ELF-1 (cell line): ENCODE measurements at regions not wholly inside any gene's neighbourhood (a gene's known extent, or its start where the extent isn't known, plus 50 kb on each side); places are given as distances from the start of the nearest gene placed in this dataset.

Source experiments
- DNase-seq: peaks from one replicate; pipeline ENCODE4 v3.0.0-alpha.2; 2016; ENCODE audit warnings: low read depth, low spot score

DNA sequence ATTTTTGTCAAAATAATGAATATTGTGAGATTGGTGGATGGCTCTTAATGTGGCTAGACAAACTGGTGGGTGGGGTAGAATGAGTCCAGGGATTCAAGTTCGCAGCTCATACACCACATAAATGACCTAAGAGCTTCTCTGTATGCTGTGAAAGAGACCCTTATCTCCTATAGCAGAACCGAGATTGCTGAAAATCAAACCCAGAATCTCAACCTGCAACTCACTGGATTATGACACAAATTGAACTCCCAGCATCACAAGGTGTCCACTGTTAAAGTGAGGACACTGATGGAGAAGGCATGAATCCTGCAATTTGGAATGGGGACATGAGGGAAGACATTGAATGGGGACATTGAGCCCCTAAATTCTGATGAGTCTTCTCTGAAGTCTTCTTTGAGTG lies 51.3 kb upstream of the CNKSR3 start:
- DNase-seq: no peak

DNA sequence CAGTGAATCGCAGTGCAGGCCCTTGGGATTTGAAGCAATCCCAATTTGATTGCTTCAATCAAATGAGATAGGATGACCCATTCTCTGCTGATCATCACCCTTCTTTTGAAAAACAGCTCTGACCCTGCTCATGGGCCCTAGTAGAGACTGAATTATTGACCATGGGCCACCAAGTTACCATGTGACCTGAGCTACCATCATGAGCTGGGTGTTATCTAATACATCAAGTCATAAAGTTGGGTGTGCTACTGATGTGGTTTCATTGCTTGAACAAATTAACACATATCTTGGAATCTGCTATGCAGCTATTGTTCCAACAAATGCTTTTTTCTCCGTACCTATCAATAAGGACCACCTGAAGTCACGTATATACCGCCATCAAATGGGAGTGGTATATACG lies 54.8 kb upstream of the CNKSR3 start:
- DNase-seq: no peak

DNA sequence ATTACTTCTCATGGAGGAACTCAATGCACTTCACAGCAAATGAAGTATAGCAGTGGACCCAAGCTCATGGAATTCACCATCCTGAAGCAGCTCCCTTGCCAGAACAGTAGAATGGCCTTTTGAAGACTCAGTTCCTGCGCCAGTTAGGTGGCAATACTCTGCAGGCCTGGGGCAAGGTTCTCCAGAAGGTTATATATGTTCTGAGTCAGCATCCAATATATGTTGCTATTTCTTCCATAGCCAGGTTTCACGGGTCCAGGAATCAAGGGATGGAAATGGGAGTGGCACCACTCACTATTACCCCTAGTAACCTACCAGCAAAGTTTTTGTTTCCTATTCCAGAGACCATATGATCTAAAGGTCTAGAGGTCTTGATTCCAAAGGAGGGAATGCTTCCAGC lies 56.4 kb upstream of the CNKSR3 start:
- DNase-seq: no peak

DNA sequence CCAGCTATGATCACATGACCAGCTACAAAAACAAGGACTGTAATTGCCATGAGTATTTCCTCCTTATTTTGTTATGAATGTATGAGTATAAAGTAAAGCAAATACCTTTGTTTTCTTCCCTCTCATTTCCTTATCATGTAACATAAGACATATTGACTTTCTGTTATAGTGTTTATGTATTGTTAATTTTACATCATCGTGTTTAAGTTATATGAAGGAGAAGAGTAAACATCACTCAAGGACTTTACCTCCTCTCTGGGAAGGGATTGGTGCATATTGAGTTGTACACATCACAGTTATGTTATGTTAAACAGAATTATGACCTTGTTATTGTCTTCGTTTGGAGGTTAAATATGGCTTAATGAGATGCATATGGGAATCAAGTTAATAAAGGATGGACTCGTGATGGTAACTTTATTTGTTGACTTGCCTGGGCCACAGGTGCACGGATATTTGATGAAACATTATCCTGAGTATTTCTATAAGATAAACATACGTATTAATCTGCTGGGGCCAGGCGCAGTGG lies 57.3 kb upstream of the CNKSR3 start:
- no peak for DNase-seq

DNA sequence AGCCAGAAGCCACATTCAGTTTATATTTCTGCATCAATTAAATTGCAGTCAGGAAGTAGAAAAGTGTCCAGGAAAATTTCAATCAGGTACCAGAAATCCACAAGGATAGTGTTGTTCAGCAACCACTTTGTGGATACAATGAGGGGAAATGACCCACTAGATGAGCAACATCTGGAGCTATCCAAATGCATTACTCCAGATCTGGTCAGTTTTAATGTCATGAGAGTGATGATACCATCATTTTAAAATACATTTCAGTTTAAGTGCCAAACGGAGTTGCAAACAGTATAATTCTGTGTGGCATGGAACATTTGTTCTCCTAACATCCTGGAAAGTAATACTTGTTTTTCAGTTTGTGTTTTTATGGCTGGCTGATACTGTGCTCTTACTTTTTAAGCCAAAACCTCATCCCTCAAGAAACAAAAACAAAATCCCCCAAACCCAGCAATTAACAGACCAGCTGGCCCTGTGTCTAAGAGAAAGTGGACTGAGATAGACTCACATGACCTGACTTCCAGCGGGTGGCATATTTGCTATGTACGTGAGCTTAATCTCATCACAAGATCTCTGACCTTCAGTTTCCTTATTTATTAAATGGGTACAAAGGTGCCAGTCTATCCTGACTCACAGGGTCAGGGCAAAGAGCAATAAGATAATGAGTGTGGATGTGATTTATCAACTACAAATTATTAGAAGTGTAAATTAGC lies 58.8 kb upstream of the CNKSR3 start:
- no peak for DNase-seq

DNA sequence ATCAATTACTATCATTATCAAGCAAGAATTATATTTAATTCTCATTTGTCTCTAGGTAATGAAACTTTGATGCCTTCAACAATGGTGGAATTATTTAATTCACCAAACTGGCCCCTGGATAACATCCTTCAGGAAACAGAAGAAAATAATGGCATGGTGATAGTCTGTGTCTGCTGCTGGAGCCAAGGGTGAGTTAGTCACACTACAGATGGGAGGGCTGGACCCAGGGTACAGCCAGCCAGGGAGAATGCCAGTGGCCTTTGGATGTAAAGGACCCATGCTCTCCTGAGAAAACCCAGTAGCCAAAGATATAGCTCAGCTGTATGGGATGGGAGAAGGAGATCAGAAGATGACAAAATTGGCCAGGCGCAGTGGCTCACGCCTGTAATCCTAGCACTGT lies 60.0 kb upstream of the CNKSR3 start:
- no peak for DNase-seq

DNA sequence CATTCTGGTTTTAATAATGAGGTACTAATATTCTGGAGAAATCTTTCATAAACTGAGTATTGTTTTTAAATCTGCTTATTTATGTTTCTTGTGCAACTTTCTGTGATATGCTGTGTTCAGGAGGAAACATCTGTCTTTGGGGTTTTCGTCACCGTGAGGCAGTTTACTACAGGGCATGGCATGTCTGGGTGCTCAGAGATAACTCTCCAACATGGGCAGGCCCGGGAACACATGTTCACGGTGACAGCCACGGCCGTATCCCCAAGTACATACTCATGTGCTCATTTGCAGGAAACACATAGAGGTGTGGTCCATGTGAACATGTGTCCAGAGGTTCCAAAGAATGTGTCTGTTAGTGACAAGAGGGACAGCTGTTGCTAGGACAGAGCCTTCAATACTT lies 62.1 kb upstream of the CNKSR3 start:
- no peak for DNase-seq

DNA sequence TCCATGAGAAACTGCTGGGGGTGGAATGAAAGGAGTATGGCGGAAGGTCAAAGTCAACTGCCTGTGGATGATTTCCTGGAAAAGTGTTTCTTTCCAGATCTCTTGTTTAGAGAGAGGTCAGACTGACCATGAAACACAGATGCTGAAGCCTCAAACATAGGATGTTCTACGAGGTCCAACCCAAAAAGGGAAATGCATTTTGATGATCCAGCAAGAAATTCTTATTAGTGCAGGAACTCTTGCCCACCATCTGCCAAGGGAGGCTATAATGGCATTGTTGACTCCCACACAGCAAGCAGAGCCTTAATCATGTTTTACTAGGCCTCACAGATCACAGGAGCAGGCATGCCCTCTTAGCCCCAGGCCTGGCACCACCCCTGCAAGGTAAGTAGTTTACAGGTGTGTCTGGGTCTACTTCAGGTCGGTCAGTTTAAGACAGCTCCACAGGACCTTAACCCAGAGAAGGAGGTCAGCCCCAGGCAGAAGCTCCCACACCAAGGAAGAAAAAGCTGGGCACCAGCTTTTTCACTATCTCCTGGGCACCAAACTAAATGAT lies 67.6 kb upstream of the CNKSR3 start:
- DNase-seq: no peak

DNA sequence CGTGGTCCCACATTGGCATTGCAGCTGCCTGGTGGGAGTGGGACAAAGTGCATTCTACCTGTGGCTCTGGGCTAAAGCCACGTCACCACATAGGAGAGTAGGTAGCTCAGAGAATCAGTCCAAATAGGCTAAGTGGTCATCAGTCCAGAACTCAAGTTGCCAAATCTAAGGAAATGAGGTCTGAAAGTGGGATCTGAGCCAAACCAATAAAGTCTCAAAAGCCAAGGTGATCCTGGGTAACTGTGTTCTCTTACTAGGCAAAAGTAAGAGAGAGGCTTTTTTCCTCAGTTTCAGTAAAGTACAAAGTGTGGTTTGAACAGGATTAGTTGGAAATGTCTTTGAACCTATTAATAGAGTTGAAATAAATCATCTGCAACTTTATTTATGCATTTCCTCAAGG lies 68.6 kb upstream of the CNKSR3 start:
- DNase-seq: no peak

DNA sequence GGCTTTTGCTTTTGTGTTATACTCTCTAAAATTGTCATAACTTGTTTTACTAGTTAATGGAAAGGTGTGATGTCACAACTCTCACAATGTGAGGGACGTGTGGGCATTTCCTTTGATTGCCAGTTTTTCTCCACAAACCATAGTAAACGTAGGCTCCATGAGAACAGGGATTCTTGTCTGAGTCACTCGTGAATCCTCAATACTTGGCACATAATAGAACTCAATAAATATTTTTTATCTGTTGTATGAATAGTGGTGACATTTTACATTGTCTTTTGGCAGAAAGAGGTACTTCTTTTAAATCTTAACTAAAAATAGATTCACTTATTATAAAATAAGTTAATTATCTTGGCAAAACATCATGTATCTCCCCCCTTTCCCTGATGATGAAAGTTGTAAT lies 69.0 kb upstream of the CNKSR3 start:
- DNase-seq: no peak

DNA sequence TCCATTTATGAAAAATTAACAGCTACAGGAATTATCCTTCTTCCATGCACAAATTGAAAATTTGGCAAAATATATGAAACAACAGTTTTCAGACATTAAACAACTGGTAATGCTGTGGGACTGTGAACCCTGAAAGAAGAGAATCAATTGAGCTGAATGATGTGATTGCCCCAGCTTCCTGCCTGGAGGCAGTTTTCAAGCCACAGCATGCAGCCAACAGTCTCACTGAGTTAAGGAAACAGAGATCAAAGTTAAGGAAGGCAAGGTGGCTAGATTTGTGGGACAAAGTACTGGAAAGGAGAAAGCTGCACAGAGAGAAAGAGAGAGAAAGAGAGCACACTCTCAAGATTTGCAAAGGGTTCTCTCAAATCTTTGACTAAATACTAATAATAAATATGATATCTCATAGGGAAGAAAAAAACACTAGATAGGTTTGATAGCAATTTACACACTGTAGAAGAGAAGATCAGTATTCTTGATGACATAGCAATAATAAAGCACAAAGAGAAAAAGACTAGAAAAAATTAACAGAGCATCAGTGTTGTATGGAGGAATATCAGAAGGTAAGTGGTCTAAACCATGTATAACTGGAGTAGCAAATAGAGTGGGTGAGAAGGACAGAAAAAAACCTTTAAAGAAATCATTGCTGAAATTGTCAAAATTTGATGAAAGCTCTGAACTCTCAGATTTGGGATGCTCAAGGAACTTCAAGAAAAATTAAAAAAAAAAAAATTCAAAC lies 70.1 kb upstream of the CNKSR3 start:
- DNase-seq: peak; percentile 47

DNA sequence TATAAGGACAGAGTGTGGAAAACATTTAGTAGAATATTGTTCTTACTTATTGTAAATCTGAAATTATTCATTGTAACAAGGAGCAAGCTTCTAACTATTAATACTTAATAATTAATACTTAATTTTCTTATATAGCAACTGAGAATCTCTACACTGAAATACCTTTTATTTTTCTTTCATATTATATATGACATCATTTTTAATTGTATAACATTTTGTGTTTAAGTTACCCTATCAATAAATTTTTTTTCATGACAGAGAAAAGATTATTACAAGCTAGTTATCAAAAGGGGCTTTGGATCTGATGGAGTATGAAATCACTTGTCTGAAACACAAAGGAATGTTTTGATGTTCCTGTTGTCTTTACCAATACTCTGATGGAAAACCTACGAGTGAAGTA lies 72.2 kb upstream of the CNKSR3 start:
- no peak for DNase-seq

DNA sequence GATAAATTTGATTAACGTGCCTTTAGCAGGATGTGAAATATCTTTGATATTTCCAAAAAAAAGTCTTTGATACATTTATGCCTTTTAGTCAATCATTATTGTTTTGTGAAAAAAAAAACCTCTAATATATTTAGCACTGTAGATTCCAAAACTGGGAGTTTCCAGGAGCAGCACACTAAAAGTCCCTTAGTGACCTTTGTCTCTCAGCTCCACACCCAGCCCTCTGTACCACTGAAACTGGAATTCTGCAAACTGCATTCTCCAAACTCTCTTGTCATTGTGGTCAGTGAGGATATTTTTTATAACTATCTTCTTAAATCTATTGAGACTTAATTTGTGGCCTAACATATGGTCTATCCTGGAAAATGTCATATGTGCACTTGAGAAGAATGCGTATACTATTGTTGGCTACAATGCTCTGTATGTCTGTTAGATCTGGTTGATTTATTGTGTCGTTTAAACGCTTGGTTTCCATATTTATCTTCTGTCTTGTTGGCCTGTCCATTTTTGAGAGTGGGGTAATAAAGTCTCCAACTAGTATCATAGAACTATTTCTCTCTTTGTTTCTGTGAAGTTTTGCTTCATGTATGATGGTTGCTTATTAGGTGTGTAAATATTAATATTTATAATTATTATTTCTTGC lies 73.2 kb upstream of the CNKSR3 start:
- DNase-seq: no peak

DNA sequence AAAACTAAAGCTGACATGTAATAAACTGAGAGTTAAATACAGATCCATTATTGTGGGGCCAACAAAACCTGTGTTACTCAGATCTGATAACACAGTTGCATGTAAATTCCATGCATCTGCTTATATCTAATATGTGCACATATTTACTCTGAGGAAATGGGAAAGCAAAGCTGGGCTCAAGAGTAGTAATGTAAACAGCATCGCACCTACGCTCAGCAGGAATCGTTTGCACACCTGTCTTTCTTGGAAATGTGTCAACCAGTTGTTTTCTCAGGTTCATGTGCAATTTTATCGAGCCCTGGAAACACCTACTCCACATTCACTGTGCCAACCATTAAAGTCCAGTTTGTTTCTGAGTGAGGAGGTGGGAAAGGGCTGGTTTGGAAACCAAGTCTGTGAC lies 80.3 kb upstream of the CNKSR3 start:
- DNase-seq: no peak

DNA sequence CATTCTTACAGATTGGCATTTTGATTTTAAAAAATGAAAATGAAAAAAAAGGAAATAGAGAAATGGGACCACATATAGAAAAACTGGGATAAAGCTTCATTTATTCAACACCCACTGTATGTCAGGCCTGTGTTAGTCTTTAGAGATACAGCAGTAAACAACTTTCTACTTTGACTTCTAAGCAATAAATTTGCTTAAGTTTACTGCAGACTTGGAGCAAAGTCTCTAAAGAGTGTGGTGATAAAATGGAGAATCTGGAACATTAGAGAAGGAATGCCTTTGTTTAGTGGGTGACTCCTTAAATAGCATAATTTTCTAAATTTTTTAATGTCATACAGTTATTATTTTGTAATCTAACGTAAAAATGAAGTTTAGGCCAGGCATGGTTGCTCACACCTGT lies 80.7 kb upstream of the CNKSR3 start:
- no peak for DNase-seq

DNA sequence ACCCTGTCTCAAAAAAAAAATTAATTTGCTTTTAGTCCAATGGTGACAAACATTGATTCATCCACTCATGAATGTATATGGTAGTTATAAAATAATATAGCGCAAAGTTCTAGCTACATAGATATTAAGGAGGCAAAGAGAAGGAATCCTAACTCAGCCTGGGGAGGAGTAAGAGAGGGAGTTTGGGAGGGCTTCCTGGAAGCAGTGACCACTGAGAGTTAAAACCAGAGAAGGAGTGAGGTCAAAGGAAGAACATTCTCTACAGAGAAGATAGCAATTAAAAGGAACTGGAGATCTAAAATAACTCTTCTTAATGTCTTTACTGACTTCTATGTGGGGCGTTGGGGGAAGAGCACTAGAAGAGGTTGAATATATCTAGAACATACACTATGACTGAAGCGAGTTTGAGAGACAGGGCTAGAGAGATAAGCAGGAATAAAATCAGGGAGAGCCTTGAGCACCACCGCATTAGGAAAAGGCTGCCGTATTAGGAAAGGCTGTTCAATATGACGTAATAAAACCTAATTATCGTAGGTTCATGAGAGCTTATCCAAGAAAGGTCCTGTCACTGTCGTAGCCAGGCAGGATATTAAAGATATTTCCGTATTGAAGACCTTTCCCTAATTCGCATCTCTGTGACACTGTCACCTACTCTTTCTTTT lies 81.8 kb upstream of the CNKSR3 start:
- no peak for DNase-seq

DNA sequence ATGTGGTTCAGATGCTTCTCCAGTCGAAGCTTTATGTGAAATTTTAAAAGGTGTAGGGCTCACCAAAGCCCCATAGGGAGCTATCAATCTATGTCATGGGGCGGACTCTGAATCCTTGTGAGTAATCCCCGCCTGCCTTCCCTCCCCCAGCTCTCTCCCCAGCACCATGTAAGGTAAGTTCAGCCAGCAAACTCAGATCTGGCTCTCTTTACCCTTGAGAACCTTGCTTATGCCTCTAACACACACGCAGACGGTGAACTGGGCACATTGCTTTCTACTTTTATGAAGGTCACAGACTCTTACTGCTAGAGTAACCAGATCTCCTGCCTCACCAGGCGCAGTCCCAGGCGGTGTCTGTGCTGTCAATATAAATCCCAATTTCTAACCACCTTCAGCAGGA lies 82.6 kb upstream of the CNKSR3 start:
- DNase-seq: peak; percentile 86

DNA sequence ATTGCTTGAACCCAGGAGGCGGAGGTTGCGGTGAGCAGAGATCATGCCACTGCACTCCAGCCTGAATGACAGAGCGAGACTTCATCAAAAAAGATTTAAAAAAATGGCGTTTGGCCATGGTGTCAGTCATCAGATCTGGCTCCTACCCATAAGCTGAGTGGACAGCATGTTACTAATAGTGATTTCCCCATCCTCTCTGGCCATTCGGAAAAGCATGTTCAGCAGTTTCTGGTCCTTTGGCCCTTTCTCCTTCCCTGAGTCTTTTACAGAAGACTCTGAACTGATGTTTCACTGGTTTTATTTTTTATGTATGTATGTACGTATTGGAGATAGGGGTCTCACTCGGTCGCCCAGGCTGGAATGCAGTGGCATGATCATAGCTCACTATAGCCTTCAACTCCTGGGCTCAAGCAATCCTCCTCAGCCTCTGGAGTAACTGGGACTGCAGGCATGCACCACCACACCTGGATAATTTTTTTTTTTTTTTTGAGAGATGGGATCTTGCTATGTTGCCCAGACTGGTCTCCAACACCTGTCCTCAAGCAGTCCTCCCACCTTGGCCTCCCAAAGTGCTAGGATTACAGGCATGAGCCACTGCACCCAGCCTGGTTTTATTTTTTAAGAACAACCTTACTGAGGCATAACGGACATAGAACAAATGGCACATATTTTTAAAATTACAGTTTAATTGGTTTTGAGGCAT lies 84.2 kb upstream of the CNKSR3 start:
- DNase-seq: no peak

DNA sequence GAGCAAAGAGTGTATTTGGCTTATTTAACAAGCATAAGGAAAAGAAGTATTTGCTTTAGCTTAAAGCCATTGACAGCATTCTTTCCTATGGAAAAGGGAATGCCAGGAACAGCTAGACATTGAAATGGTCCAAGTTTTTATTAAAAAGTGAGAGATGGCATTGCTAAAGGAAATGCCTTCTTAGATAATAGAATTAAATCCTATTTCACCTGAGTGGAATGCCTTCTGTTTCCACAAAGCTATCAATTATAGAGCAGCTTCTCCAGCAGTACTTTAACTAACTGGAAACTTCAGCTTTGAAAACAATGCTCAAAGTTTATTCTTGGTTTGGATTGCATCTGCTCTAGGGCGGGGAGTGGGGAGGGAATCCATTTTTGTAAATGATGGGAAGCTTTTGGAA lies 85.1 kb upstream of the CNKSR3 start:
- no peak for DNase-seq

DNA sequence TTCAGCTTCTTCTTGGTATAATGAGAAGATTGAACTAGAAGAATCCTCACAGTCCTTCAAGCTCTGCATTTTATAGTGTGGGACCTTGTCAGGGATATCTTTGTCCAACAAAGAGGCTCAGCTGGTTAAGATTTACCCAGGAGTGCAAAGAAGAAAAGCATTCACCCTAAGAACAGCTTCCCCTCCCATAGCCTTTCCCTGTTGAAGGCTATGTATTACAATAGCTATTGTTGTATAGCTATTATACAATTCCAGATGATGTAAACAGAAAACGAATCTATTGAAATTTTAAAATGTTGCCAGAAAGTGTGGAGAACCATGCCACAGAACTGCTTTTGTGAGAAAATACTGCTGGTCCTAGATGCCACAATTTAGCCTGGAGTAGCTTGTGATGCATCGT lies 85.5 kb upstream of the CNKSR3 start:
- DNase-seq: no peak

DNA sequence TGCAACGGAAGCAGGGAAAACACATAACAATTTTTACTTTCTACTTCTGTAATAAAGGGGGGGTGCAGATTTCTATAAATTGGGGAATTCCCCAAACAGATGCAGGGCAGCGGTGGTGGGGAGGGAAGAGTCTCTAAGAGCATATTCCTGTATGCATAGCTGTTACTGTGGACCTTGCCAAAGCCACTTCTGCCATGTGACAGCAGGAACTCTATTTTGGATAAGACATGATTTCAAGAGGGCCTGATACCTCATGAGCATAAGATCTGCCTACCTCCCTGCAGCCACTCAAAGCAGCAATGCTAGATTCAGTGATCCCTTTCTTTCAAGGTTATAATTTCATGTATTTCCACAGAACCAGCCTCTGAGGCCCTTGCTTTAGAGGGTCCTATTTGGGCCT lies 86.2 kb upstream of the CNKSR3 start:
- no peak for DNase-seq
